ENCODE measurements at regions not wholly inside any gene's neighbourhood (a gene's known extent, or its start where the extent isn't known, plus 50 kb on each side); places are given as distances from the start of the nearest gene placed in this dataset.

DNA sequence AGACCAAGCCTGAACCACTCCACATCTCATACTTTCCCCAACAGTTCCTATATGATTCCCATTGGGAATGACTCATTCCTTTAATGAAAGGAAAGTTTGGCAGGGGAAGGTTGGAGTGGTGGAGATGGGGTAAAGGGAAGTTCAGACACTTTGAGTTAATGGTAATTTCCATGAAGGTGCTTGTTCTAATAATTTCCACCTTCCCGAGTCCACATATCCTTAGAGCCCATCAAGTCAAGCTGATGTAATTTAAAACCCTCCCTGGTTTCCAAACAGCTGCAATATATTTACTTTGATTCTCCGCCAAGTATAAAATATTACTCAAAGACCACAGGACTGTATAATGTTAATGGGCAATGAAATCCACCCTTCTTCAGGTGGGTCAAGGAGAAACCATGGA, 95.0 kb upstream of the GALNT15 start:
- 81 to 91% (median 89%) methylated on average over 2 of the region's 2 CpGs for WGBS, 4 donors
- H3K9me3 ChIP-seq (replicated peaks in 1 of 3) = peaks cover 0 to 5% (median 0%) of the 10 kb centered on the region in 3 donors
- H3K27ac ChIP-seq = no peak overlapping the region
- no peak for DNase-seq
- H3K4me1 ChIP-seq (replicated peaks in 1 of 2) = no peaks in the 10 kb centered on the region
- no peaks in the 10 kb centered on the region for H3K27me3 ChIP-seq
- TF ChIP-seq POLR2A (IDR thresholded peaks at IDR 0.05) = no peak
- TF ChIP-seq, protein P1, sequence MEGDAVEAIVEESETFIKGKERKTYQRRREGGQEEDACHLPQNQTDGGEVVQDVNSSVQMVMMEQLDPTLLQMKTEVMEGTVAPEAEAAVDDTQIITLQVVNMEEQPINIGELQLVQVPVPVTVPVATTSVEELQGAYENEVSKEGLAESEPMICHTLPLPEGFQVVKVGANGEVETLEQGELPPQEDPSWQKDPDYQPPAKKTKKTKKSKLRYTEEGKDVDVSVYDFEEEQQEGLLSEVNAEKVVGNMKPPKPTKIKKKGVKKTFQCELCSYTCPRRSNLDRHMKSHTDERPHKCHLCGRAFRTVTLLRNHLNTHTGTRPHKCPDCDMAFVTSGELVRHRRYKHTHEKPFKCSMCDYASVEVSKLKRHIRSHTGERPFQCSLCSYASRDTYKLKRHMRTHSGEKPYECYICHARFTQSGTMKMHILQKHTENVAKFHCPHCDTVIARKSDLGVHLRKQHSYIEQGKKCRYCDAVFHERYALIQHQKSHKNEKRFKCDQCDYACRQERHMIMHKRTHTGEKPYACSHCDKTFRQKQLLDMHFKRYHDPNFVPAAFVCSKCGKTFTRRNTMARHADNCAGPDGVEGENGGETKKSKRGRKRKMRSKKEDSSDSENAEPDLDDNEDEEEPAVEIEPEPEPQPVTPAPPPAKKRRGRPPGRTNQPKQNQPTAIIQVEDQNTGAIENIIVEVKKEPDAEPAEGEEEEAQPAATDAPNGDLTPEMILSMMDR (IDR thresholded peaks at IDR 0.05) = no peak
- intact Hi-C loops (cut with DNase I) = no loop called here
- H3K4me3 ChIP-seq = no peak overlapping the region
- no peaks in the 10 kb centered on the region for H3K36me3 ChIP-seq (replicated peaks in 1 of 2)

- intact Hi-C loops (cut with DNase I) = no loop called here
- Histone ChIP-seq H3K9me3 (replicated peaks in 1 of 3) (peaks cover 0 to 5% (median 0%) of the 10 kb centered on the region in 3 donors), H3K4me1 (replicated peaks in 1 of 2) (no peaks in the 10 kb centered on the region), H3K36me3 (replicated peaks in 1 of 2) (no peaks in the 10 kb centered on the region), H3K27me3 (no peaks in the 10 kb centered on the region), H3K27ac (no peak overlapping the region), H3K4me3 (no peak overlapping the region)
- DNase-seq = no peak
- 60 to 89% (median 81%) methylated on average over 2 to 3 of the region's 3 CpGs for WGBS, 4 donors
- TF ChIP-seq, protein P1 (IDR thresholded peaks at IDR 0.05) = no peak
- no peak for TF ChIP-seq POLR2A (IDR thresholded peaks at IDR 0.05)
Measured at GRCh38 chr3:16081661-16082060, 92.8 kb upstream of the GALNT15 start.

DNA sequence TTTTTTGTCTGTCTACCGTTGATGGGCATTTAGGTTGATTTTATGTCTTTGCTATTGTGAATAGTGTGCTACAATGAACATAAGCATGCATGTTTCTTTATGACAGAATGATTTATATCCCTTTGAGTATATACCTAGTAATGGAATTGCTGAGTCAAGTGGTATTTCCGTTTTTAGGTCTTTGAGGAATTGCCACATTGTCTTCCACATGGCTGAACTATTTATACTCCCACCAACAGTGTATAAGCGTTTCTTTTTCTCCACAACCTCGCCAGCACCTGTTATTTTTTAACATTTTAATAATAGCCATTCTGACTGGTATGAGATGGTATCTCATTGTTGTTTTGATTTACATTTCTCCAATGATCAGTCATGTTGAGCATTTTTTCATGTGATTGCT, 89.6 kb upstream of the GALNT15 start:
- Histone ChIP-seq H3K27me3 (no peaks in the 10 kb centered on the region), H3K9me3 (replicated peaks in 1 of 3) (peaks cover 0 to 5% (median 0%) of the 10 kb centered on the region in 3 donors), H3K36me3 (replicated peaks in 1 of 2) (no peaks in the 10 kb centered on the region), H3K4me1 (replicated peaks in 1 of 2) (peaks cover 5 to 8% of the 10 kb centered on the region in 2 donors), H3K4me3 (no peak overlapping the region), H3K27ac (no peak overlapping the region)
- no peak for DNase-seq
- 55 to 60% (median 57%) methylated on average over 4 of the region's 4 CpGs for WGBS, 4 donors
- intact Hi-C loops (cut with DNase I) = no loop called here
- TF ChIP-seq POLR2A (IDR thresholded peaks at IDR 0.05) = no peak
- TF ChIP-seq, protein P1 (IDR thresholded peaks at IDR 0.05) = no peak

DNA sequence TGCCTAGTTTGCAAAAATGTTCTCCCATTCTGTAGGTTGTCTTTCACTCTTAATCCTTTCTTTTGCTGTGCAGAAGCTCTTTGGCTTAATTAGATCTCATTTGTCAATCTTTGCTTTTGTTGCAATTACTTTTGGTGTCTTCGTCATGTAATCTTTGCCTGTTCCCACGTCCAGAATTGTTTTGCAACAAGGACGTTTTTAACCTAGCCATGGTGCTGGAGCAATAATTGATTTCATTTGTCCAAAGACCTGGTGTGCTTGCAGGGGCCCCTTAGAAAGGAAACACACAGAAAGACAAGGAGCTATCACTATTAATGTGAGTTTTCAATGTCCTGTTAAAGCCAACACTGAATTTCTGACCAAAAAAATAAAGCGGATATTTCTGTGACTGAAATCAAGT, 89.1 kb upstream of the GALNT15 start:
- Histone ChIP-seq H3K4me3 (no peak overlapping the region), H3K27ac (no peak overlapping the region), H3K4me1 (replicated peaks in 1 of 2) (peaks cover 10 to 13% of the 10 kb centered on the region in 2 donors), H3K27me3 (no peaks in the 10 kb centered on the region), H3K9me3 (replicated peaks in 1 of 3) (peaks cover 0 to 5% (median 0%) of the 10 kb centered on the region in 3 donors), H3K36me3 (replicated peaks in 1 of 2) (no peaks in the 10 kb centered on the region)
- TF ChIP-seq, protein P1 (IDR thresholded peaks at IDR 0.05) = no peak
- no peak for TF ChIP-seq POLR2A (IDR thresholded peaks at IDR 0.05)
- DNase-seq = no peak
- 22 to 40% (median 36%) methylated on average over 4 of the region's 4 CpGs for WGBS, 4 donors
- intact Hi-C loops (cut with DNase I) = no loop called here
